Esophagus (tissue), 2 donors: ENCODE measurements at regions not wholly inside any gene's neighbourhood (a gene's known extent, or its start where the extent isn't known, plus 50 kb on each side); places are given as distances from the start of the nearest gene placed in this dataset.
"Not testable (repeated sequence)": the region's sequence is repeated elsewhere in the genome, so short reads cannot be mapped to it uniquely, and the experiment has no call there.

Experiments
- H3K27ac ChIP-seq, 2 donors: one replicate each; pipeline ENCODE4 v1.5.1; 2013; ENCODE audit warnings: low read depth in 2 of 2, mild to moderate bottlenecking in 2 of 2, inconsistent platforms in 1 of 2, low read length in 1 of 2, moderate library complexity in 1 of 2
- H3K27me3 ChIP-seq, 2 donors: one replicate each; pipeline ENCODE4 v1.6.1; 2013; ENCODE audit warnings: low read length in 2 of 2, control low read depth in 1 of 2, mild to moderate bottlenecking in 1 of 2; ENCODE audit not compliant: insufficient read depth in 2 of 2, control insufficient read depth in 1 of 2
- H3K36me3 ChIP-seq, 2 donors: one replicate each; pipeline ENCODE4 v1.6.1; 2013; ENCODE audit warnings: low read length in 1 of 2; ENCODE audit not compliant: control insufficient read depth in 2 of 2, insufficient read depth in 2 of 2
- H3K4me1 ChIP-seq, 2 donors: one replicate each; pipeline ENCODE4 v1.6.1; 2013; ENCODE audit warnings: low read length in 1 of 2; ENCODE audit not compliant: control insufficient read depth in 2 of 2, insufficient read depth in 2 of 2
- H3K4me3 ChIP-seq, 2 donors: one replicate each; pipeline ENCODE4 v1.5.1; 2013; ENCODE audit warnings: low read length in 2 of 2, mild to moderate bottlenecking in 2 of 2, low read depth in 1 of 2, moderate library complexity in 1 of 2
- H3K9me3 ChIP-seq, 2 donors: one replicate each; pipeline ENCODE4 v1.6.1; 2013; ENCODE audit warnings: mild to moderate bottlenecking in 2 of 2, low read depth in 1 of 2, low read length in 1 of 2, moderate library complexity in 1 of 2; ENCODE audit not compliant: control insufficient read depth in 2 of 2, insufficient read depth in 1 of 2
- WGBS, 2 donors: extraction: QIAGEN DNeasy Blood & Tissue Kit; methylation state at CpG; one replicate each; pipeline ENCODE4 v1.1.7; 2013; 5-methylcytosine and 5-hydroxymethylcytosine counted together
- donor health status: healthy with polysubstance abuse.
- donor health status: Bipolar disorder and iron deficiency.

DNA sequence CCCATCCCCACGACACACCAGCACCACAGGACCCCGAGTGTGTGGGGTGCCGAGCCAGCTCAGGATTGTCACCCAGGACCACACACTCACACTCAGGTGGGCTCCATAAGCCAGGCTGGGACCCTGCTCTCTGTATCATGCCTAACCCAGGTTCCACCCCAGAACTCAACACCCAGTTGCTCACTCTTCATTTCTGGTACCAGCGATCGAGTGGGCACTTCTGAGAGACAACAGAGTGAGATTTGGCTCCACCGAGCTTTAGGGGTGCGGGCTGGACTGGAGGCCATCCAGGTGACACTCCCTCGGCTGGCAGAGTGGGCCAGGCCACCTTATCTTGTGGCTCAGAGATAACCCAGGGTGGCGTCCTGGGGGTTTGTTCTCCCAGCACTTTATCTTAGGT lies 1323.8 kb downstream of the BRD1 start:
- Histone ChIP-seq H3K36me3 (no peaks in the 10 kb centered on the region), H3K4me3 (no peak overlapping the region), H3K4me1 (peaks cover 0 to 2% of the 10 kb centered on the region in 2 donors), H3K27ac (no peak overlapping the region), H3K27me3 (no peaks in the 10 kb centered on the region), H3K9me3 (no peaks in the 10 kb centered on the region)
- 69 to 83% methylated on average over 9 of the region's 9 CpGs for WGBS, 2 donors

DNA sequence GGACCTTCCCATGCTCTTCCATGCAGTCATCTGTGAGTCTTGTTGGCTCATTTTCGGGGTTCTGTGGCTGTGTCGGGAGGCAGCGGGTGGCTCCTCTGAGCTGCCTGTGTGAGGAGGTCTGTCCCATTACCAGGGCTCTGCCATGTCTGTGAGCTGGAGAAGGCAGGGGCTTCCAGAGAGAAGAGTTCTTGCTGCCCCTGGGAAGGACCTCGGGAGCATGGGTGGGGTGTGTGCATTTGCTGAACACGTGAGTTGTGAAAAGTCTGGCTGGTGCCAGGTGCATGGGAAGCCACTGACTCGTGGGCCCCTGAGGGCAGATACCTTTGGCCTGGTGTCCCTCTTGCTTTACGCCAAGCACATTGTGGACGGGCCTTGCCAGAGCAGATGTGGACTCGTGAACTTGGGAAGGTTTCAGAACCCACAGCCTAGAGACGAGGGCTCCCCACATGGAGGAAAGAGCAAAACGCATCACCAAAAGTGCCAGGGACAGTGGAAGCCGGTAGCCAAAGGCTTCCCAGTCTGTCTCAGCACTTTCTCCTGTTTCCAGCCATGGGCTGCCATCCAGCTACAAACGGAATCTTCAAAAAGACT lies 1324.5 kb downstream of the BRD1 start:
- H3K27me3 ChIP-seq, result no peaks in the 10 kb centered on the region

DNA sequence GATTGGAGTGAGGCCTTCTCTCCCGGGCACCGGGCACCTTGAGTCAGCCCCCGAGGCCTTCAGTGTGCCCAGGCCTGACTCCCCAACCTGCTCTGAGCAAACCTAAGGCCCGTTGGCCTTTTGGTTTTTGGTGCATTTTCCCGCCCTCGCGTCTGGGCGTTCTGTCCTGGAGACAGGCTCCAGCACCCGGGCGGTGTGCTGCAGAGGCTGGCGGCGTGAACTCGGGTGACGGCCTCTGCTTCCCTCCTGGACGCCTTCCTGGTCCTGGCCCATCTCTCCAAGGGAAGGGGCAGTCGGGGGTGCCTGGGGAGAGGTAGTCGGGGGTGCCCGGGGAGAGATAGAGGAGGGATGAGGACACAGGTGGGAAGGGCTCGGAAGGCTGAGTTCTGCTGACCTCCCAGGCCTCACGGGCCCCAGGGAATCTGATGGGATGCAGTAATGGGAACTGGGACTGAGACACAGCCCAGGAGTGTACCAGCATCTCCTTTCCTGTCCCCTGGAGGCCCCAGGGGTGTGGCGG lies 1326.4 kb downstream of the BRD1 start:
- Histone ChIP-seq H3K4me3 (no peak overlapping the region), H3K4me1 (peaks cover 0 to 2% of the 10 kb centered on the region in 2 donors), H3K27ac (no peak overlapping the region), H3K27me3 (no peaks in the 10 kb centered on the region), H3K36me3 (no peaks in the 10 kb centered on the region), H3K9me3 (no peaks in the 10 kb centered on the region)
- WGBS, 2 donors, result 88 to 91% methylated on average over 20 to 21 of the region's 21 CpGs

More for the DNA sequence above, 1324.5 kb downstream of the BRD1 start:
- H3K4me3 ChIP-seq, result no peak overlapping the region
- peaks cover 0 to 2% of the 10 kb centered on the region in 2 donors for H3K4me1 ChIP-seq
- no peaks in the 10 kb centered on the region for H3K36me3 ChIP-seq
- H3K27ac ChIP-seq, result no peak overlapping the region
- H3K9me3 ChIP-seq, result no peaks in the 10 kb centered on the region
- WGBS, 2 donors, result 52 to 68% methylated on average over 13 of the region's 13 CpGs

DNA sequence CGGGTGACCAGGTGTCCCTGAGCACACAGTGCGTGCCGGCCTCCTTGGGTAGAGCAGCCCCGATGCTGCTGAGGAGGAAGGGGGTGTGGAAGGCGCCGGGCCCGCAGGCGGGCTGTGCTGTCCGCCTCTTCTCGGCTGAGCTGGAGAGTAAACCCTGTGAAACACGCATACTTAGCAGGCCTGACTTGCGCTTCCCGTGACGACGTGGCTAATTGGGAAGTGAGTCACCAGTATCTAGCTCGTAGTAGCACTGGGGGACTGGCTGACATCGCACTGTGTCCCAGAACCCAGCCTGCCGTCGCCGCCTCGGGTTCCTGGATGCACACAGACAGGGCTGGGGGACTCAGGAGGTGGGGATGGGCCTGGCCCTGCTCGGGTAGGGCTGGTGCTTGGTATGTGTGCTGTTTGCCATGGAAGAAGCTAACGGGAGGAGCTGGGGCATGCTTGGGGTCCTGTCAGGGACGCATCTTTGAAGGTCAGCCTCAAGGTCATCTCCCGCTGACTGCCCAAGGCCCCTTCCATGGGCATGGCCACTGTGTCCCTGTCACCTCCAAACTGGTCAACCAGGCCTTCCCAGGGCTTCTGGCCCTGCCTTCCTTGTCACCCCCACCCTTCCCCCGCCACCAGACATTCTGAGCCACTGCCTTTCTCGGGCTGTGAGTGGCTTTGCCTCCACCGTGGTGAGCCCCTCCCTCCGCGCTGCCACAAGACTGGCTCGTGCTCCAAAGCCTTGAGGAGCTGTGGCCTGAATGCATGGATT lies 1327.0 kb downstream of the BRD1 start:
- Histone ChIP-seq H3K27ac (no peak overlapping the region), H3K27me3 (no peaks in the 10 kb centered on the region), H3K4me3 (no peak overlapping the region), H3K9me3 (no peaks in the 10 kb centered on the region), H3K4me1 (peaks cover 0 to 2% of the 10 kb centered on the region in 2 donors), H3K36me3 (no peaks in the 10 kb centered on the region)
- WGBS, 2 donors, result 69 to 78% methylated on average over 31 of the region's 31 CpGs

DNA sequence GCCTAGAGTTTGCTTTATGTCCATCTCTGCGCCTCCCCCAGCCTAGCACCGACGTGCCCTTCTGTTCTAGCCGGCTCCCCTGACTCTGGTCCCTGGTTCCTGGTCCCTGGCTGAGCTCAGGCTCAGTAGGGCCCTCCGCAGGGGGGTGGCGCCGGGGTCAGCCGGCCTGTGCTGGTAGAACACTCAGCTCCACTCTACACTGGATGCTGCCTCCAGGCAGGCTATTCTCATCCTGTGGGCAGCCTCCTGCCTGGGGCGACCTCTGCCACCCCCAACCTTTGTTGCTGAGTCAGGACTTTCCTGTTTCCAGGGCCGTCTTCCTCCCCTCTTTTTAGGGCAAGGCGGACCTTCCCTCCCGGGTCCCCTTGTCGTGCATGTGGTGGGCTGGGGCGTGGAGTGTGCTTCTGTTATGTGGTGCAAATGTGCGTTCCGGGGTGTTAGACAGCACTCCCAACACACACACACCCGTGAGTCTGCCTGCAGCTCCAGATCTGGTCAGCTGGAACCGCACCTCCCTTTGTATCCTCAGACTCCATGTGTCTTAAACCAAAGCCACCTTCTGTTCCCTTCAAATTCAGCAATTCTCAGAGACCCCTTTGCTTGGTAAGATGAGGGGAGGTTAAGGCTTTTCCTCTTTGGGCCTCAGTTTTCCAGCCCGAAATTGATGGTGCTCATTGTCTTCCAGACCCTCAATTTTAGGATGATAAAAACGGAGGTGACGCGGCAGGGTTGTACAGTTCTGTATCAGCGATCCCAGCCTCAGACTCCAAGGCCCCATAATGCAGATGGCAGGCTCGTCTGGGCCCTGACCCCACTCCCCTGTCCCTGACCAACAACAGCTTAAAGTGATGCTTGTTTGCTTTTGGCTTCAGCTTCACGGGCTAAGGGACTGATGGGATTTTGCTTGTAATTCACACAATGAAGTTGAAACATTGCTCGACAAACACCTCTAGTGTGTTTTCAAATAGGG lies 1327.9 kb downstream of the BRD1 start:
- Histone ChIP-seq H3K9me3 (no peaks in the 10 kb centered on the region), H3K27me3 (no peaks in the 10 kb centered on the region), H3K4me1 (peaks cover 0 to 2% of the 10 kb centered on the region in 2 donors), H3K4me3 (no peak overlapping the region), H3K36me3 (no peaks in the 10 kb centered on the region), H3K27ac (no peak overlapping the region)
- 76 to 78% methylated on average over 26 of the region's 26 CpGs for WGBS, 2 donors

DNA sequence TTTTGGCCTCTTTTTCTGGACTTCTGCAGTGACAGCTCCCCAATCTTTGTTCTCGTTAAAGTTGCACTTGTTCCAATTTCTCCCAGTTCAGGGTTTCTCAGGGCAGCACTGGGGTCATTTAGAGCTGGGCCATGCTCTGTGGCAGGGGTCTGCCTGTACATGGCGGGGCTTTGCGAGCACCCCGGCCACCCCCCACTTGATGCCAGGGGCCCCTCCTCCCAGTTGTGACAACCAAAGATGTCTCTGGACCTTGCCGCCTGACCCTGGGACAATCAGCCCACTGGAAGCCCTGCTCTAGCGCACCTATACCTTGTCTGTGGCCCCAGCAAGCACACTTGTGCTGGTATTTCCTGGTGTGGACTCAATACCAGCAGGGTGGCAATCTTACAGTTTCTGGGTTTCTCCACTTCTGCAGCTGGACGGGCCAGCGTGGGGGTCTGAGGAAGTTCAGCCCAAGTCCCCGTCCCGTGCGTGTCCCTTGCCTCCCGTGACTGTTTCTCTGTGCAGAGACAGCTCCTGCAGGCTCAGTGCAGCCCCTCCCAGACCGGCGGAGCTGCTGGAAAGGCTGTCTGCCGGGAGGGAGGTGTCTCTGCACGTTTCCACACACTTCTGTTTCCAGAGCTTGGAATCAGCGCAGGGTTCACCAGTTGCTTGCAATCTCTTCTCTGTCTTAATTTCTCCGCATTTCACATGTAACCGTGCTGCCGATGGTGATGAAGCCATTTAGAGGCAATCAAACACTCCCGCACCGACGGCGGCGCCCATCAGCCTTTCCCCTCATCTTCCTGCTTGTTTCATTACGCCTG lies 1328.9 kb downstream of the BRD1 start:
- WGBS, 2 donors, result 49 to 51% methylated on average over 26 of the region's 26 CpGs
- H3K36me3 ChIP-seq, result no peaks in the 10 kb centered on the region
- H3K4me3 ChIP-seq, result no peak overlapping the region
- no peaks in the 10 kb centered on the region for H3K9me3 ChIP-seq
- H3K27me3 ChIP-seq, result no peaks in the 10 kb centered on the region
- H3K4me1 ChIP-seq, result peaks cover 0 to 2% of the 10 kb centered on the region in 2 donors
- H3K27ac ChIP-seq, result no peak overlapping the region

DNA sequence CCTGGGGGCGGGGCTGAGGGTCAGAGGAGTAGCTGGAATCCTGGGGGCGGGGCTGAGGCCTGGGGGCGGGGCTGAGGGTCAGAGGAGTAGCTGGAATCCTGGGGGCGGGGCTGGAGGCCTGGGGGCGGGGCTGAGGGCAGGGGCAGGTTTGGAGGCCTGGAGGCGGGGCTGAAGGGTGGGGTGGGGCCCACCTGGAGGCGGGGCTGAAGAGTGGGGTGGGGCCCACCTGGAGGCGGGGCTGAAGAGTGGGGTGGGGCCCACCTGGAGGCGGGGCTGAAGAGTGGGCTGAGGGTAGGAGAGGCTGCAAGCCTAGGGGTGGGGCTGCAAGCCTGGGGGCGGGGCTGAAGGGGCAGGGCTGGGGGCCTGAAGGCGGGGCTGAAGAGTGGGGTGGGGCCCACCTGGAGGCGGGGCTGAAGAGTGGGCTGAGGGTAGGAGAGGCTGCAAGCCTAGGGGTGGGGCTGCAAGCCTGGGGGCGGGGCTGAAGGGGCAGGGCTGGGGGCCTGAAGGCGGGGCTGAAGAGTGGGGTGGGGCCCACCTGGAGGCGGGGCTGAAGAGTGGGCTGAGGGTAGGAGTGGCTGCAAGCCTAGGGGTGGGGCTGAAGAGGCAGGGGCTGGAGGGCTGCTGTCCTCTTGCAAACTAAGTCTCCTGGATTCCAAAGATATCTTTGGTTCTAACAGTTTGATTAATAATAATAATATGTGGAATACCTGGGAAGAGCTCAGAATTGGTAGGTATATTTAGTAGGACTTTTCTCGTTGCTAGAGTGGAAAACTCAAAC lies 1329.7 kb downstream of the BRD1 start:
- not testable (repeated sequence) for H3K36me3 ChIP-seq, H3K27me3 ChIP-seq, H3K4me3 ChIP-seq, H3K4me1 ChIP-seq, H3K9me3 ChIP-seq, H3K27ac ChIP-seq
- WGBS, 2 donors, result 79 to 87% methylated on average over 4 to 11 of the region's 16 CpGs

DNA sequence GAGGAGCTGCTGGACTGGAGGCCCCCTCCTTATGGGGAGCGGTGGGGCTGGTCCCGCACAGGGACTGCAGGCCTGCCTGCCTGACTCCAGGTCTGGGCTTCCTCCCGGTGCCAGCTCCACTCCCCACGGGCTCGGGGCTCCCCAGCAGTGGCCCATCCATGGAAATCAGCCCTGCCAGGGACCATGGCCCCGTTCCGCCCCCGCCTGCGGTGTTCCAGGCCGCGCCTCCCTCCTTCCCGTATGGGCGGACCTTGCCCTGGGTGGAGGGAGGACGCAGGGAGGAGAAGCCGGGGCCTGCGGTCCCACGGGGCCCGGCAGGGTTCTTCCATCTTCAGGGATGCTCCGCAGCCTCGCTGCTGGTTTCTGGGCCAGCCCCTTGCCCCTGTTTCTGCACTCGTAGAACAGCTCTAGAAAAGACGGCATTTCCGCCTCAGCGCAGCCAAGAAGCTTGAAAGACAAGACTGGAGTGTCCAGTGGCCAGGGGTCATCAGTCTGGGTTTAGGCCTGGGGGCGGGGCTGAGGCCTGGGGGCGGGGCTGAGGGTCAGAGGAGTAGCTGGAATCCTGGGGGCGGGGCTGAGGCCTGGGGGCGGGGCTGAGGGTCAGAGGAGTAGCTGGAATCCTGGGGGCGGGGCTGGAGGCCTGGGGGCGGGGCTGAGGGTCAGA lies 1330.6 kb downstream of the BRD1 start:
- Histone ChIP-seq H3K4me1 (peaks cover 0 to 2% of the 10 kb centered on the region in 2 donors), H3K9me3 (no peaks in the 10 kb centered on the region), H3K27me3 (peaks cover 0 to 4% of the 10 kb centered on the region in 2 donors), H3K4me3 (no peak overlapping the region), H3K36me3 (no peaks in the 10 kb centered on the region), H3K27ac (no peak overlapping the region)
- 75 to 87% methylated on average over 26 to 28 of the region's 30 CpGs for WGBS, 2 donors
